ENCODE measurements at regions not wholly inside any gene's neighbourhood (a gene's known extent, or its start where the extent isn't known, plus 50 kb on each side); places are given as distances from the start of the nearest gene placed in this dataset.

DNA sequence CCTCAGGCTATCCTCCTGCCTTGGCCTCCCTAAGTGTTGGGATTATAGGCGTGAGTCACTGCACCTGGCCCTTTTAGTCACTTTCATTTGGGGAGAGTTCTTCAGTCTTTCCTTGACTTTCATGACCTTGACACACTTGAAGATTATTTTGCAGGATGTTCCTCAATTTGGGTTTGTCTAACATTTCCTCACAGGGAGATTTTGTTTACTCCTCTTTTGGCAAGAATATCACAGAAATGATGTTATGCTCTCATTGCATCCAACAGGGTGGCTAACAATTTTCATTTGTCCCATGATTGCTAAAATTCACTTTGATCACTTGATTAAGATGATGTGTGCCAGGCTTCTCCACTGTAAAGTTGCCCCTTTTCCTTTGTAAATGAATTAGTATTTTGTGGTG lies 164.0 kb downstream of the ADSS2 start:
- Histone ChIP-seq H3K4me1 (ENCODE audit: insufficient read depth, insufficient read length) (no peaks in the 10 kb centered on the region), H3K36me3 (ENCODE audit: insufficient read depth, insufficient read length, low read length) (no peaks in the 10 kb centered on the region), H3K27me3 (ENCODE audit: insufficient read depth, insufficient read length) (no peaks in the 10 kb centered on the region), H3K9me3 (ENCODE audit: insufficient read depth, low read length) (peaks cover 11% of the 10 kb centered on the region; the same call in 1 of the 2 replicates), H3K4me3 (ENCODE audit: insufficient read length, low read depth) (no peak overlapping the region), H3K9ac (ENCODE audit: insufficient read length, low read depth) (no peak overlapping the region)
- TF ChIP-seq ZNF274 (IDR thresholded peaks at IDR 0.05; ENCODE audit: low read depth, low read length) (no peak), YY1 (IDR thresholded peaks at IDR 0.05; ENCODE audit: insufficient read depth, insufficient read length) (no peak), SUZ12 (IDR thresholded peaks at IDR 0.05; ENCODE audit: extremely low read depth, insufficient read depth, insufficient read length) (no peak)
- DNase-seq (ENCODE audit: low read depth, low spot score) = no peak

DNA sequence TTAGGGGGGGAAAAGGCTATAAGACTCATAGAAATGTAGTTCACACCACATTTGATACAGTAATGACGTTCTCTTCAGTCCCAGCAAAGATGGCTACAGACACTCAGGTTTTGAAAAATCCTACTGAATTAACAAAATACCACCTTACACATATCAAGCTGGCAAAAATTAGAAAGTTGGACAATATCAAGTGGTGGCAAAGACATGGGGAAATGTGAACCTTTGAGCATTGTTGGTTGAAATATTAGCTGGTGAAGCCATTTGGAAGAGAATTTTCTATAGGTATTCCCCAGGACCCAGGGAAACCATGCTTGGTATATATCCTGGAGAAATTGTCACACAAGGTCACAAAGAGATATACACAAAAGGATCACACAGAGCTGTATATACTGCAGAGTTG lies 163.0 kb downstream of the ADSS2 start:
- no peaks in the 10 kb centered on the region for H3K27me3 ChIP-seq (ENCODE audit: insufficient read depth, insufficient read length)
- no peak overlapping the region for H3K9ac ChIP-seq (ENCODE audit: insufficient read length, low read depth)
- no peak for DNase-seq (ENCODE audit: low read depth, low spot score)
- no peaks in the 10 kb centered on the region for H3K4me1 ChIP-seq (ENCODE audit: insufficient read depth, insufficient read length)
- H3K9me3 ChIP-seq (ENCODE audit: insufficient read depth, low read length) = peaks cover 11% of the 10 kb centered on the region; the same call in 1 of the 2 replicates
- H3K36me3 ChIP-seq (ENCODE audit: insufficient read depth, insufficient read length, low read length) = no peaks in the 10 kb centered on the region
- TF ChIP-seq SUZ12 (IDR thresholded peaks at IDR 0.05; ENCODE audit: extremely low read depth, insufficient read depth, insufficient read length) = no peak
- no peak for TF ChIP-seq YY1 (IDR thresholded peaks at IDR 0.05; ENCODE audit: insufficient read depth, insufficient read length)
- no peak for TF ChIP-seq ZNF274 (IDR thresholded peaks at IDR 0.05; ENCODE audit: low read depth, low read length)
- H3K4me3 ChIP-seq (ENCODE audit: insufficient read length, low read depth) = no peak overlapping the region

DNA sequence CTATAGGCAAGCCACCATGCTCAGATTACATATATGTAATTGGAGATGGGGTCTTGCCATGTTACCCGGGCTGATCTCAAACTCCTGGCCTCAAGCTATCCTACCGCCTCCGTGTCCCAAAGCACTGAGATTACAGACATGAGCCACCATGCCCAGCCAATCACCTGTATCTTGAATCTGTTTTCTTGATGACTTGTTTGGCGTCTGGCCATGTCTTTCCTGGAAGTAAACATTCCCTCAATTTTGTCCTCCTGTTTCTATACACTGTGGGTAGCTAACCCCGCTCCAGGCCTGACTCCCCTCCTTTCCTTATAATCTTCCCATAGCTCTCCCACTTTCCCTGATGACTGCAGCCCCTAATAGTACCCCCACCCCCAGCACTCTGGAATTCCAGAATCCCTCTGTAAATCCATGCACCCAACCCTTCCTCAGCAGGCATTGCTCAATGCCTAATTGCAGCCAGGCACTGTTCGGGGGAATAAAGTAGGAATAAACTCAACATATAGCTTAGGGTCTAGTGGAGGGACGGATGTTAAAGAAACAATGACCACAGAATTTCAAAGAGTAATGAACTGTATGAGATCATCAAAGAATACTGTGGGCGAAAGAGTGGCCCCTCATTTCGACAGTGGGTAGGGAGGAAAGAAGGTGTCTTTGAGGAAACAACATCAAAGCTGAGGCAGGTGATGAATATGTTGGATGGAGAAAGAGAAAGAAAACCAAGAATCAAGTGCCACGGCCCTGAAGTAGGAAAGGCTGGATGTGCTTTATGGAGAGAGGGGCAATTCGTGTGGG lies 161.5 kb downstream of the ADSS2 start:
- TF ChIP-seq SUZ12 (IDR thresholded peaks at IDR 0.05; ENCODE audit: extremely low read depth, insufficient read depth, insufficient read length) = no peak
- TF ChIP-seq YY1 (IDR thresholded peaks at IDR 0.05; ENCODE audit: insufficient read depth, insufficient read length) = no peak
- TF ChIP-seq ZNF274 (IDR thresholded peaks at IDR 0.05; ENCODE audit: low read depth, low read length) = no peak
- no peak for DNase-seq (ENCODE audit: low read depth, low spot score)

DNA sequence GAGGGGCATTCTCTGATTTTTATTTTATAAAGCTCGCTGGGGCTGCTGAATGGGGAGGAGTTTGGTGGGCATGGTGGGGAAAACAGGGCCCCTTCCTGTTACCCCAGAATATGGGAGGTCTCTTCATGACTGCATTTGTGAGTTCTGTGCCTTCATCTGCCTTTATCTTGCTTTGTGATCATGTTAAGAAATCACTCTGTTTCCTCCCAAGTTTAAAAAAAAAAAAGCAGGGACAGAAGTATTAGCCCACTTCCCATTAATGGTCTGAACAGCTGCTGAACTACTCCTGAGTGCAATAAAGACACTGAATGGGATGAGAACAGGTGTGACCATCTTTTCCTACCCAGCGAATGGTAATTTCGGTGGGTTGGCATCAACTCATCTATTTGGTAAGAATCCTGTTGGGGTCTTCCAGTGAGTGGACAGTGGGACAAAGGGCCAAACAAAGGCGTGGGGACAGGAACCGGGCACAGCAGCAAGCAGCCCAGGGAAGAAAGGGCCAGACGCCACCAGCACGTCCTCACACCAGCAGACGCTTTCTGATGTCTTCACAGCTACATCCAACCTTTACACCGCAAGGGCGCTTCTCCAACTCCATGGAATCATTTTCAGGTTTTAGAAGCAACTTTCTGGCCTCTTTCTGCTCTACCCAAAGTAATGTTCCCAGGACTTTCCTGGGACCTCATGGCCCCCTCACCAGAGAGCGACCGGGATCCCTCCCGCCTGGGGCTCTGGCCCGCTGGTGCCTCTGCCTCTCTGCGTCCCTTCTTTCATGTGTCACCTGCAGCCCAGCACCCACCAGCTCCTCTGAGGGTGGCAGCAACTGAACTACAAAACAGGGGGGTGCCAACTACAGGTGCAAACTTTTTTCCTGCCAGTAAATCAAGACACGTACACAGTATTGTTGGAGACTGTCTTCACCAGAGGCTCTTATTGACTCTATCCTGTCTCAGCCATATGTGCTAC lies 160.2 kb downstream of the ADSS2 start:
- TF ChIP-seq YY1 (IDR thresholded peaks at IDR 0.05; ENCODE audit: insufficient read depth, insufficient read length) (no peak), ZNF274 (IDR thresholded peaks at IDR 0.05; ENCODE audit: low read depth, low read length) (no peak), SUZ12 (IDR thresholded peaks at IDR 0.05; ENCODE audit: extremely low read depth, insufficient read depth, insufficient read length) (no peak)
- no peak for DNase-seq (ENCODE audit: low read depth, low spot score)
- H3K4me3 ChIP-seq (ENCODE audit: insufficient read length, low read depth) = no peak overlapping the region
- peaks cover 11% of the 10 kb centered on the region; the same call in 1 of the 2 replicates for H3K9me3 ChIP-seq (ENCODE audit: insufficient read depth, low read length)
- no peaks in the 10 kb centered on the region for H3K4me1 ChIP-seq (ENCODE audit: insufficient read depth, insufficient read length)
- H3K36me3 ChIP-seq (ENCODE audit: insufficient read depth, insufficient read length, low read length) = no peaks in the 10 kb centered on the region
- no peaks in the 10 kb centered on the region for H3K27me3 ChIP-seq (ENCODE audit: insufficient read depth, insufficient read length)
- no peak overlapping the region for H3K9ac ChIP-seq (ENCODE audit: insufficient read length, low read depth)

More for the DNA sequence above, 161.5 kb downstream of the ADSS2 start:
- H3K9ac ChIP-seq (ENCODE audit: insufficient read length, low read depth) = no peak overlapping the region
- H3K27me3 ChIP-seq (ENCODE audit: insufficient read depth, insufficient read length) = no peaks in the 10 kb centered on the region
- H3K36me3 ChIP-seq (ENCODE audit: insufficient read depth, insufficient read length, low read length) = no peaks in the 10 kb centered on the region
- peaks cover 11% of the 10 kb centered on the region; the same call in 1 of the 2 replicates for H3K9me3 ChIP-seq (ENCODE audit: insufficient read depth, low read length)
- no peak overlapping the region for H3K4me3 ChIP-seq (ENCODE audit: insufficient read length, low read depth)
- H3K4me1 ChIP-seq (ENCODE audit: insufficient read depth, insufficient read length) = no peaks in the 10 kb centered on the region

DNA sequence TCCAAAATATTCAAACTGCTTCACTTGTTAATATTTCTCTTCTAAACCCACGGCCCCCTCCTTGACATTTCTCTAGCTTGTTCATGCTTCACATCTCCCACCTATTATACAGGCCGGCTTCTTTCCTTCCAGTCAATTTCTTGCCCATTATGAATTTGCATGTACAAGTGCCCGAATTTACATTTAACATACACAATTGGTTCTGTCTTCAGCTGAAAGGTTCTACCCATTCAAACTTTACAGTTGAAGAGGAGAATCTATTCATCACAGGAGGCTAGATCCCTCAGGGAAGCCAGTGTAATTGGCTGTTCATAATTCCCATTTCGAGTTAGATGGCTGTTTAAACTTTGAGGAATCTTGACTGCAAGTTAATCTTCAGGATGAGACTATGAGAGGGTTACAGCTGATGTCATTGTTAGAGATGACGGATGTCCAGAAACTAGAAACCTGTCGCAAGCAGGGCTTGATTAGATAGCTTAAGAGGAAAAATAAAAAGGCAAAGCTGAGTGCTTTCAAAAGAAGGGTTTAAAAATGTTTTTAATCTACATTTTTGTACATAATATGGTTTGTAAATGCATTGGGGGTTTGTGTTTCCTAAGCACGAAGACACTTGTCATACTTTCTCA lies 157.0 kb downstream of the ADSS2 start:
- TF ChIP-seq ZNF274 (IDR thresholded peaks at IDR 0.05; ENCODE audit: low read depth, low read length) (no peak), SUZ12 (IDR thresholded peaks at IDR 0.05; ENCODE audit: extremely low read depth, insufficient read depth, insufficient read length) (no peak), YY1 (IDR thresholded peaks at IDR 0.05; ENCODE audit: insufficient read depth, insufficient read length) (no peak)
- no peaks in the 10 kb centered on the region for H3K27me3 ChIP-seq (ENCODE audit: insufficient read depth, insufficient read length)
- no peaks in the 10 kb centered on the region for H3K4me1 ChIP-seq (ENCODE audit: insufficient read depth, insufficient read length)
- H3K9me3 ChIP-seq (ENCODE audit: insufficient read depth, low read length) = no peaks in the 10 kb centered on the region
- DNase-seq (ENCODE audit: low read depth, low spot score) = no peak
- H3K9ac ChIP-seq (ENCODE audit: insufficient read length, low read depth) = no peak overlapping the region
- no peak overlapping the region for H3K4me3 ChIP-seq (ENCODE audit: insufficient read length, low read depth)
- no peaks in the 10 kb centered on the region for H3K36me3 ChIP-seq (ENCODE audit: insufficient read depth, insufficient read length, low read length)

DNA sequence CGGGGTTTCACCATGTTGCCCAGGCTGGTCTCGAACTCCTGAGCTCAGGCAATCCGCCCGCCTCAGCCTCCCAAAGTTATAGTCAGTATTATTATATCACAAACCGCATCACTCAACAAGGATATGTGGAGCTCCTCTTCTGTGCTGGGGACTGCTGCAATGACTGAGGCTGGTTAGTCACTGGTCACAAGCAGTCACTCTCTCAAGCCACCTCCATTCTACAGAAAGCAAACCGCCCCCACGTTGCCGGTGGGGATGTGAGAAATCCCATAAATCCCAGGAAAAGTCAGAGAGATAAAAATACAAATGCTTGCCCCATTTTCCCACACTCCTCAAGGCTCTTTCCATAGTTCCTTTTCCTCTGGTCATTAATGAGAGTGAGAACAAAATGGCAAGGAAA lies 155.7 kb downstream of the ADSS2 start:
- TF ChIP-seq SUZ12 (IDR thresholded peaks at IDR 0.05; ENCODE audit: extremely low read depth, insufficient read depth, insufficient read length) = no peak
- TF ChIP-seq ZNF274 (IDR thresholded peaks at IDR 0.05; ENCODE audit: low read depth, low read length) = no peak
- TF ChIP-seq YY1 (IDR thresholded peaks at IDR 0.05; ENCODE audit: insufficient read depth, insufficient read length) = no peak
- Histone ChIP-seq H3K9ac (ENCODE audit: insufficient read length, low read depth) (no peak overlapping the region), H3K4me3 (ENCODE audit: insufficient read length, low read depth) (no peak overlapping the region), H3K27me3 (ENCODE audit: insufficient read depth, insufficient read length) (no peaks in the 10 kb centered on the region), H3K9me3 (ENCODE audit: insufficient read depth, low read length) (no peaks in the 10 kb centered on the region), H3K36me3 (ENCODE audit: insufficient read depth, insufficient read length, low read length) (no peaks in the 10 kb centered on the region), H3K4me1 (ENCODE audit: insufficient read depth, insufficient read length) (no peaks in the 10 kb centered on the region)
- no peak for DNase-seq (ENCODE audit: low read depth, low spot score)

Data from NT2/D1 (cell line).